HG02642 (cell line): ENCODE measurements at regions not wholly inside any gene's neighbourhood (a gene's known extent, or its start where the extent isn't known, plus 50 kb on each side); places are given as distances from the start of the nearest gene placed in this dataset.
"Not testable (repeated sequence)": the region's sequence is repeated elsewhere in the genome, so short reads cannot be mapped to it uniquely, and the experiment has no call there.

ENCODE experiments used
- ATAC-seq: cut with Tn5 transposase; IDR thresholded peaks from one replicate; pipeline ENCODE4 v1.9.1; 2021; ENCODE audit warnings: mild to moderate bottlenecking; ENCODE audit not compliant: unreplicated experiment, poor library complexity

DNA sequence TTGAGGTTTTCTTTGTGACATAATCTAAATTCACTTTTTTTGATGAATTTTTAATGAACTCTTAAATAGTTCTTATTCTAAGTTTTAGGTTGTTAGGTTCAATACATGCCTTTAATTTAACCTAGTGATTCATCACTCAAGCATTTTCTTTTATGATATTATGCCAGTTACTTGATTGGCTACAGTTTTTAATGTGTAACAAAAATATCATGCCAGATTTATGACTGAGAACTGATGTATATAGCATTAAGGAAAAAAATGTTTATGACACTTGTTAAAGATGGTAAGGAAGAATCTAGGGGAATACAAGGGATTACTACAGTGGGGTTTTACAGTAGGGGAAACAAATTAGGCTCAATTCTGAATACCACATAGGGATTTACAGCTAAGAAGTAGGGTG lies 103.1 kb downstream of the VGLL3 start:
- ATAC-seq = no peak

DNA sequence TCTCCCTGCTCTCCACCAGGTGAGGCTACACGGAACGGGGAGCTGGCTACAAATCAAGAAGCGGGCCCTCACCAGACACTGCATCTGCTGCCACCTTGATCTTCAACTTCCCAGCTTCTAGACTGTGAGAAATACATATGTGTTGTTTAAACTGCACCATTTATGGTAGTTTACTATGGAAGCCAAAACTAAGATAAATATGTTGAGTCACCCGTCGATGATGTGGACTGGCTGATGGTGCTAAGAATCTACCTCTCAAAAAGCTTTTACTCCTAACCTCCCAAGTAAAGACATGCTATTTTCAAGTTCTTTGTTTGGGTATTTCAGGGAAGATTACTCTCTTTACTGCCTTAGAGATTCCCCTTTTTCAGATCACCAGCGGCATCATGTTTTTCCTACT lies 110.9 kb downstream of the VGLL3 start:
- ATAC-seq = no peak

GRCh38 chr3:86876504-86877181 lies 114.3 kb downstream of the VGLL3 start:
- not testable (repeated sequence) for ATAC-seq

- ATAC-seq = not testable (repeated sequence)
Measured at GRCh38 chr3:86874790-86875189, 116.2 kb downstream of the VGLL3 start.

- no peak for ATAC-seq
Measured at GRCh38 chr3:86869566-86869965, 121.4 kb downstream of the VGLL3 start.

DNA sequence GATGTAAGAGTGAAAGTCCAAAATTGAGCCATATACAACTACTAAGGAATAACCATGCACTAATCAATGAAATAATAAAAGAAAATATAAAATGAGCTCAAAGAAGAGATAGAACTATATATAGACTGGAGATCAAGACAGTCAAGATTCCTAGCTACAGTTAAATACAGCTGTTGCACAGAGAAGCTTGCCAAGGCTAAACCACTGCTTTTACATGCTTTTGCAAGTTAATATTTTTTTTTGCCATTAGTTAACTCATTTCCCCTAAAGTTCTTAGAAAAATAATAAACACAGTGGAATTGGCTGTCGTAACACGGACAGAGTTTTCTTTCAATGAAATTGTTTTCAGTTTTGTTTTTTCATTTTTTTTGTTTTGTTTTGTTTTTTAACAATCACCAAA lies 123.0 kb downstream of the VGLL3 start:
- no peak for ATAC-seq

GRCh38 chr3:86865506-86865905 lies 125.4 kb downstream of the VGLL3 start:
- ATAC-seq = no peak

DNA sequence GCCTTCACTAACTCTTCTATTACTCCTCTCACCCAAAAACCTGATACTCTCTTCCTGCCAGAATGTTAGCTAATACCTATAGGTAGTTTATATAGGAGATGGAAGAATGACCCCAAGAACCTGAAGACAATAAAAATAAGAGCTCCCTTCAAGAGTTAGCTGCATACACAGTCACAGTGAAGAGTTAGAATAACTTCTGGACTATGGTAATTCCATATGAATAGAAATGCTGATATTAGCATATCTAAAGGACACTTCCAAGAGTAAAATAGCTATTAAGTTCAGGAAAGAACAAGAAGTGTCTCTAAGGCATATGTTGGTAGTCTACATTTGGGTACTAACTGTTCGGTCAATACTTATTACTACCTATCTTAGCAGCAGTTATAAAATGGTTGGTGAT lies 134.2 kb downstream of the VGLL3 start:
- no peak for ATAC-seq

- no peak for ATAC-seq
Measured at GRCh38 chr3:86849991-86850390, 141.0 kb downstream of the VGLL3 start.

DNA sequence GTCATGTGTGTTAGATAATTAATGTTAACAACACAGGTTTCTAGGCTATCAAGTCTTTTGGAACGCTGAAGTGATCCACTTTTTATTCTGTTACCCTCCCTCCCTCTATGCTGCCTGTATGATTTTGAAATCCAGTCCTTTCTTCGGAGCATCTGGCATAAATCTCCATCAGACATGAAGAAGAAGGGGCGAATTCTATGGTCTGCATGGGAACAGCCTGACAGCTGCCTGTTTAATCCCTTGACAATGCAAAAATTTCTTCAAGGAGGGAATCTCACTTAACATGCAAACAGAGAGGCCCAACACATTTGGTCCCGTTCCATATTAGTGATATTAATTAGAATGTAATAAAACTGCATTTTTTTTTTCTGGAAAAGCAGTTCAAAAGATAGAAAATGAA lies 145.2 kb downstream of the VGLL3 start:
- ATAC-seq = no peak

DNA sequence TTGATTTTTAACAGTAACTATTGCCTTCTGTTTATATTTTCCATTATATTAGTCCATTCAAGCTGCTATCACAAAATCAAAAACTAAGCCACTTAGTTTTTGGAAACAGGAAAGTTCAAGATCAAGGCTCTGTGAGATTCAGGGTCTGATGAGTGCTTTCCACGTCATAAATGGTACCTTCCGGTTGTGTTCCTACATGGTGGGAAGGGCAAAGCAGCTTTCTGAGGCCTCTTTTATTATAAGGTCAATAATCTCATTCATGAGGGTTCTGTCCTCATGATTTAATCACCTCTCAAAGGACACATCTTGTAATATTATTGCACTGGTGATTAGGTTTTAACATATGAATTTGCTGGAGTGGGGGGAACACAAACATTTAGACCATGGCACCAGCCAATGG lies 152.0 kb downstream of the VGLL3 start:
- ATAC-seq = no peak

DNA sequence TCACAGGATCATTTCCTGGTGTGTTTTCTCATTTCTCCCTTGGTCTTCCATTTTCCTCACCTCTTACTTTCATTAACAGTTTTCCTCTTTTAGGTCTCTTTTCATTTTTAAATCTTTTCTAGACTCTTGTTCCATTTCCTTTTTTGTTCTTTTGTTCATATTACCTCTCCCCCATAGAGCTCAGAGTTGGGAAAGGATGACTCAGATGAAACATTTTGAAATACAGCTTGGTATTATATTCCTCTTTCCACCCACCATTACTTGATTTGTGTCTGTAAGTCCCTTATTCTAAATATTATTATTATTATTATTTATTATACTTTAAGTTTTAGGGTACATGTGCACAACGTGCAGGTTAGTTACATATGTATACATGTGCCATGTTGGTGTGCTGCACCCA lies 153.1 kb downstream of the VGLL3 start:
- ATAC-seq = no peak

DNA sequence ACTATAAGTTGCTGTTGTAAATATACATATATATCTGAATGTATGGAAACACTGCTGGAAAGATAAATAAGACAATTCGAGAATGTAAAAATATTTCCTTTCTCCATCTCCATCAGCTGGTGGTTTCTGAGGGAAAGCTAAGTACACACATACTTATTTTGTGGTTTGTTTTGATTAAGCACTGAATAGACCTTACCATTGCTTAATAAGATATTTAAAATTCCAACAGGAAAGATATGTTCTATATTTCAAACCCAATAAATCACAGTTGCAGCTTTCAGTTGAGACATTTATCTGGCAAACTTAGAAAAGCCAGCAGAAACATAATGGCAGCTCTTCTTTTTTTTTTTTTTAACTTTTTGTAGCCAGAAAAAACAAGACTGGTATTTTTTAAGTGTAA lies 160.4 kb downstream of the VGLL3 start:
- ATAC-seq = no peak

GRCh38 chr3:86828751-86829150 lies 162.2 kb downstream of the VGLL3 start:
- no peak for ATAC-seq

DNA sequence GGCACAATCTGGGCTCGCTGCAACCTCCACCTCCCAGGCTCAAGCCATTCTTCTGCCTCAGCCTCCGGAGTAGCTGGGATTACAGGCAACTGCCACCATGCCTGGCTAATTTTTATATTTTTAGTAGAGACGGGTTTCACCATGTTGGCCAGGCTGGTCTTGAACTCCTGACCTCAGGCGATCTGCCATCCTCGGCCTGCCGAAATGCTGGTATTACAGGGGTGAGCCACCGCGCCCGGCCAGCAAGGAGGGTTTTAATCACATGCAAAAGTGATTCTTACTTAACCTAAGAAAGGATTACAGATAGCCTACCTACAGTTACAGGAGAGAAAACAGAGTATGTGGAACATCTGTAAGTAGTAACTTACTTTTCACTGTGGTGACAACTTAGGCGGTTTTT lies 163.4 kb downstream of the VGLL3 start:
- not testable (repeated sequence) for ATAC-seq

DNA sequence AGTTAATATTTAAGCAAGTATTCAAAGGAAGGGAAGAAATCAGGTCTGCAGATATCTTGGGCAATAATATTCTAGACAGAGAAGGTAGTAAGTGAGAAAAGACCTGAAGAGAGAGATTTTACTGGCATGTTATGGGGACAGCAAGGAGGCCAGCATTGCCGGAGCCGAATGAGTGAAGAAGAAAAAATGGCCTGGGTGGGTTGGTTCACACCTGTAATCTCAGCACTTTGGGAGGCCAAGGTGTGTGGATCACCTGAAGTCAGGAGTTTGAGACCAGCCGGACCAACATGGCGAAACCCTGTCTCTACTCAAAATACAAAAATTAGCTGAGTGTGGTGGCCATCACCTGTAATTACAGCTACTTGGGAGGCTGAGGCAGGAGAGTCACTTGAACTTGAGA lies 164.7 kb downstream of the VGLL3 start:
- no peak for ATAC-seq

- ATAC-seq = no peak
Measured at GRCh38 chr3:86815880-86816279, 175.1 kb downstream of the VGLL3 start.

- no peak for ATAC-seq
Measured at GRCh38 chr3:86814918-86815655, 175.9 kb downstream of the VGLL3 start.

- ATAC-seq = no peak
Measured at GRCh38 chr3:86814321-86814720, 176.6 kb downstream of the VGLL3 start.

GRCh38 chr3:86801921-86802320 lies 189.0 kb downstream of the VGLL3 start:
- no peak for ATAC-seq

GRCh38 chr3:86801066-86801465 lies 189.9 kb downstream of the VGLL3 start:
- ATAC-seq = no peak

DNA sequence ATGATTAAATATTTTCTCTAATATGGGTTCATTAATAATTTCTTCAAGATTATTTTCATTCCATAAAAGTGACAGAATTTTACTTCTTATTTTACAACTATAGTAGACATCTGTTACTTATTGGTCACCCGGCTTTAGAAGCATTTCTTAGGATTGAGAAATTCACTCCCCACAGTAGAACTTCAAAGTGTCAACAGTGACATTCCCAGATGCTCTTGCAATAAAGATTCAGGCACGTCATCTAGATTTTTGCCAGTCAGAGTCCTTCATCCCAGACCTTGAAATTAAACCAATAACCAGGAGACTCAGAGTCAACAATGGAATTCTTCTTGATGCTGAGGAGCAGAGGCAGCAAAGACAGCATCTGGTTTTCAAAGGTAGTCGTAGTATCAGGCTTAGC lies 190.8 kb downstream of the VGLL3 start:
- ATAC-seq = no peak
